ENCODE measurements at regions not wholly inside any gene's neighbourhood (a gene's known extent, or its start where the extent isn't known, plus 50 kb on each side); places are given as distances from the start of the nearest gene placed in this dataset.

DNA sequence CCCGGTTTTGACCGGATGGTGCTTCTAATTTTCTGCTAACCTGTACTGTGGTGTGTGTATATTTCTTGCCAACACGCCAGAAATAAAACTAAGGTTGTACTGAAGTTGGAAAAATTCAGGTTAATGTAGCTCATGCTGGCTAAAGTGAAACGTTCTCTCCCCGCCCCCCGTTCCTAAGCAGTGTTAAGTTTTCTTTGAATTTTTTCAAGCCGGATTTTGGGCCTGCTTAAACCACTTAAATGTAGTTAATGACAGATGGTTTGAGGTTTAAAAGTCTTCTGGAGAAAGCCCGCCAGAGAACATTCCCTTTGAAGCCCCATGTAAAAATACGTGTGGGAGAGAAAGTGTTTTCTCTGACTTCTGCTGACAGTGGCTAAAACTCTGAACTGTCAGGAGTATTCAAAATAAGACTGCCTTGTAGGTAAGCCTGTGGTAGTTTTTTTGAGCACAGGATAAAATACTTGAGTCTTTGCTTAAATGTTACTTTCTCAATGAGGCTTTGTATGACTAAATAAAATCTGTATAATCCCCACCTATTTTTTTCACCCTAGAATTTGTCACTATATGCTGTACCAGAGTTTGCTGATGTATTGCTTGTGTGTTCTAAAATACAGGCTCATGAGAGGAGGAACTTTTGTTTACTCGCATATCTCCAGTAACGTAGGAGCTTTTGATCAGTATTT, 101.3 kb downstream of the OR2B2 start:
- no peaks in the 10 kb centered on the region for H3K27me3 ChIP-seq (ENCODE audit: control insufficient read depth in 3 of 3, insufficient read depth in 3 of 3, low read depth in 1 of 3, low read length in 3 of 3)
- no peaks in the 10 kb centered on the region for H3K9me3 ChIP-seq (replicated peaks in 1 of 2; ENCODE audit: control insufficient read depth in 2 of 2, insufficient read depth in 1 of 2, low read depth in 1 of 2, low read length in 2 of 2)
- peaks cover 4 to 7% of the 10 kb centered on the region in 2 donors for H3K4me1 ChIP-seq (ENCODE audit: control insufficient read depth in 2 of 2, insufficient read depth in 1 of 2, low read depth in 1 of 2, low read length in 2 of 2)
- H4K91ac ChIP-seq (ENCODE audit: low read depth, low read length, poor library complexity), result no peak overlapping the region
- no peak overlapping the region for H2AK5ac ChIP-seq (ENCODE audit: low read depth, low read length)
- no peak overlapping the region for H3K9ac ChIP-seq (ENCODE audit: low read depth, low read length, poor library complexity)
- no peak overlapping the region for H2BK15ac ChIP-seq (ENCODE audit: low read length)
- H3K18ac ChIP-seq (ENCODE audit: low read length), result no peak overlapping the region
- no peak overlapping the region for H2BK5ac ChIP-seq (ENCODE audit: low read length)
- H3K4me3 ChIP-seq (ENCODE audit: low read length in 2 of 2), result peak overlapping the region; percentile 88 to 91
- no peak overlapping the region for H2BK12ac ChIP-seq (ENCODE audit: low read length)
- H2AFZ ChIP-seq (ENCODE audit: low read length), result no peak overlapping the region
- no peaks in the 10 kb centered on the region for H3K36me3 ChIP-seq (replicated peaks in 1 of 2; ENCODE audit: control insufficient read depth in 2 of 2, insufficient read depth in 2 of 2, low read length in 2 of 2)
- no peak overlapping the region for H3K4ac ChIP-seq (ENCODE audit: low read length)
- peak overlapping the region; percentile 53 for H3K4me2 ChIP-seq (ENCODE audit: insufficient read depth, low read length, poor library complexity, severe bottlenecking)
- no peak overlapping the region for H3K14ac ChIP-seq (ENCODE audit: low read length)
- WGBS, 2 donors (ENCODE audit: extremely low coverage in 2 of 2, insufficient read length in 2 of 2, insufficient replicate concordance in 1 of 2), result no CpG with 5 or more reads among the region's 11 CpGs
- H3K27ac ChIP-seq (replicated peaks; ENCODE audit: low read length), result peak overlapping the region; percentile 85
- no peak overlapping the region for H2BK120ac ChIP-seq (ENCODE audit: low read depth, low read length)
- peaks cover 4% of the 10 kb centered on the region for H3K79me1 ChIP-seq (ENCODE audit: low read depth, low read length)
- H3K23ac ChIP-seq (ENCODE audit: low read depth, low read length, poor library complexity), result no peak overlapping the region
- DNase-seq (ENCODE audit: low spot score), result no peak
- H4K8ac ChIP-seq (ENCODE audit: low read depth, low read length), result no peak overlapping the region

DNA sequence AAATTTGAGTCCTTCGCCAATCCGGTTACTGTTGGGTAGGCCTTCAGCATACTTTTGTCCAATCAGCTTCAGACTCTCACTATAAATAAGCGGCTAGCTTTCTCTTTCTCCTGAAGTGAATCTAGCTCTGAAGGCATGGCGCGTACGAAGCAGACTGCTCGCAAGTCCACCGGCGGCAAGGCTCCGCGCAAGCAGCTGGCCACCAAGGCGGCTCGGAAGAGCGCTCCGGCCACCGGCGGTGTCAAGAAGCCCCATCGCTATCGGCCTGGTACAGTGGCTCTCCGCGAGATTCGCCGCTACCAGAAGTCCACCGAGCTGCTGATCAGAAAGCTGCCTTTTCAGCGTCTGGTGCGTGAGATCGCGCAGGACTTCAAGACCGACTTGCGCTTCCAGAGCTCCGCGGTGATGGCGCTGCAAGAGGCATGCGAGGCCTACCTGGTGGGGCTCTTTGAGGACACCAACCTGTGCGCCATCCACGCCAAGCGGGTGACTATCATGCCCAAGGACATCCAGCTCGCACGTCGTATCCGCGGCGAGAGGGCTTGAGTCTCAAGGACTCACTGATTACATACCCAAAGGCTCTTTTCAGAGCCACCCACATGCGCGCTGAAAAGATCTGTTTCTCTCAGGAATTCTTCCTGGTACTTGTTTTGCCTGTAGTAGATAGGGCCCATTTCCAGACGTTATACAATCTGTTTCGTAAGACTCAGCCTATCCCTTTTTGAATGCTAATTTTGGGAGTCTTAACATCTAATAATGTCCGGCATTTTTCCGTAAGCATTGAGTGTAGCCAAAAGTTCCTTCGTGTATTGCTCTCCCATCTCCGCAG, 102.0 kb downstream of the OR2B2 start:
- Histone ChIP-seq H3K27ac (replicated peaks; ENCODE audit: low read length) (peak overlapping the region; percentile 85), H3K9ac (ENCODE audit: low read depth, low read length, poor library complexity) (peak overlapping the region; percentile 98), H2BK15ac (ENCODE audit: low read length) (no peak overlapping the region), H2BK120ac (ENCODE audit: low read depth, low read length) (no peak overlapping the region), H3K14ac (ENCODE audit: low read length) (no peak overlapping the region), H3K18ac (ENCODE audit: low read length) (peak overlapping the region; percentile 96), H3K23ac (ENCODE audit: low read depth, low read length, poor library complexity) (peak overlapping the region; percentile 86), H3K79me1 (ENCODE audit: low read depth, low read length) (peaks cover 4% of the 10 kb centered on the region), H4K8ac (ENCODE audit: low read depth, low read length) (no peak overlapping the region), H2AK5ac (ENCODE audit: low read depth, low read length) (no peak overlapping the region), H3K36me3 (replicated peaks in 1 of 2; ENCODE audit: control insufficient read depth in 2 of 2, insufficient read depth in 2 of 2, low read length in 2 of 2) (no peaks in the 10 kb centered on the region), H2BK12ac (ENCODE audit: low read length) (no peak overlapping the region), H3K4me1 (ENCODE audit: control insufficient read depth in 2 of 2, insufficient read depth in 1 of 2, low read depth in 1 of 2, low read length in 2 of 2) (peaks cover 3 to 7% of the 10 kb centered on the region in 2 donors), H4K91ac (ENCODE audit: low read depth, low read length, poor library complexity) (no peak overlapping the region), H3K4ac (ENCODE audit: low read length) (no peak overlapping the region), H3K9me3 (replicated peaks in 1 of 2; ENCODE audit: control insufficient read depth in 2 of 2, insufficient read depth in 1 of 2, low read depth in 1 of 2, low read length in 2 of 2) (no peaks in the 10 kb centered on the region), H3K27me3 (ENCODE audit: control insufficient read depth in 3 of 3, insufficient read depth in 3 of 3, low read depth in 1 of 3, low read length in 3 of 3) (no peaks in the 10 kb centered on the region), H2AFZ (ENCODE audit: low read length) (no peak overlapping the region), H3K4me3 (ENCODE audit: low read length in 2 of 2) (peak overlapping the region; percentile 88 to 91), H2BK5ac (ENCODE audit: low read length) (no peak overlapping the region), H3K4me2 (ENCODE audit: insufficient read depth, low read length, poor library complexity, severe bottlenecking) (peak overlapping the region; percentile 53)
- no CpG with 5 or more reads among the region's 51 CpGs for WGBS, 2 donors (ENCODE audit: extremely low coverage in 2 of 2, insufficient read length in 2 of 2, insufficient replicate concordance in 1 of 2)
- peak; percentile 80 for DNase-seq (ENCODE audit: low spot score)

DNA sequence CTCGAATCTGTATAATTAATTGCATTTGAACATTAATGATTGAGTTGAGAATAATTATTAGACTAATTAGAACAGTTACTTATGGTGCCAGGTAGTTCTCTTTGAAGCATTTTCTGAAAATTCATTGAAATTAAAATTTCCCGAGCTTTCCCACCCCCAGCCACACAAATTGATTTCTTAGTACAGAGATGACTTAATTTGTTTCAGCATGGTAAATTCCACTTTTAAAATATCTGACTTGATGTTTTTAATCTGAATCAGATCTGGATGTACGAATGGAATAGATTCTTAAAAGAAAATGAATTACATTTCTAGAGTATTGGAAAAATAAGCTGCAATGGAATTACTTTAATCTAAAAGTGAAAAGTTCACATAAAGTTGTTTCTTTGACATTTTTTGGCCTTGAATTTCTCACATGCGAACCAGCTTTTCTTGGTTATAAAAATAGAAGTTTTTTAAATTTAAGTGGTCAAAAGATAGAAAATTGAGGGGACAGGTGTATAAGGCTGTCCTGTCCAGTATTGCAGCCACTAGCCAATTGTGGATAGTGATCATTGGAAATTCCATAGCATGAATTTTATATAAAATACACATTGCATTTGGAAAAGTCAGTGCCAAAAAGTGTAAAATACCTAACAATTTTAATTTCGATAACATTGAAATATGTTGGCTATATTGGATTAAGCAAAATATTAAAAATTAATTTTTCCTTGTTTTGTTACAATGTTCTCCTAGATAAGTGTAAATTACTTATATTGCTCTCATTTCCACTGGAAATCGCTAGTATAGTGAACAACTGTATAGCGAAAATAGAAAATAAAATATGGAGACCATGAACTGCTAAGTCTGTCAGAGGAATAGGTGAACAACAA, 102.9 kb downstream of the OR2B2 start:
- H2AK5ac ChIP-seq (ENCODE audit: low read depth, low read length), result no peak overlapping the region
- H3K9ac ChIP-seq (ENCODE audit: low read depth, low read length, poor library complexity), result no peak overlapping the region
- no peaks in the 10 kb centered on the region for H3K36me3 ChIP-seq (replicated peaks in 1 of 2; ENCODE audit: control insufficient read depth in 2 of 2, insufficient read depth in 2 of 2, low read length in 2 of 2)
- H3K27ac ChIP-seq (replicated peaks; ENCODE audit: low read length), result peak overlapping the region; percentile 78
- no peak overlapping the region for H3K18ac ChIP-seq (ENCODE audit: low read length)
- H3K14ac ChIP-seq (ENCODE audit: low read length), result no peak overlapping the region
- H2BK120ac ChIP-seq (ENCODE audit: low read depth, low read length), result no peak overlapping the region
- no peak overlapping the region for H4K8ac ChIP-seq (ENCODE audit: low read depth, low read length)
- H3K4me1 ChIP-seq (ENCODE audit: control insufficient read depth in 2 of 2, insufficient read depth in 1 of 2, low read depth in 1 of 2, low read length in 2 of 2), result peaks cover 1 to 7% of the 10 kb centered on the region in 2 donors
- no peak overlapping the region for H2BK12ac ChIP-seq (ENCODE audit: low read length)
- no peak overlapping the region for H3K4ac ChIP-seq (ENCODE audit: low read length)
- H3K9me3 ChIP-seq (replicated peaks in 1 of 2; ENCODE audit: control insufficient read depth in 2 of 2, insufficient read depth in 1 of 2, low read depth in 1 of 2, low read length in 2 of 2), result no peaks in the 10 kb centered on the region
- peak overlapping the region; percentile 84 to 88 for H3K4me3 ChIP-seq (ENCODE audit: low read length in 2 of 2)
- no CpG with 5 or more reads among the region's 7 CpGs for WGBS, 2 donors (ENCODE audit: extremely low coverage in 2 of 2, insufficient read length in 2 of 2, insufficient replicate concordance in 1 of 2)
- H3K27me3 ChIP-seq (ENCODE audit: control insufficient read depth in 3 of 3, insufficient read depth in 3 of 3, low read depth in 1 of 3, low read length in 3 of 3), result no peaks in the 10 kb centered on the region
- H2BK15ac ChIP-seq (ENCODE audit: low read length), result no peak overlapping the region
- H2BK5ac ChIP-seq (ENCODE audit: low read length), result no peak overlapping the region
- H2AFZ ChIP-seq (ENCODE audit: low read length), result no peak overlapping the region
- H4K91ac ChIP-seq (ENCODE audit: low read depth, low read length, poor library complexity), result no peak overlapping the region
- DNase-seq (ENCODE audit: low spot score), result no peak
- H3K23ac ChIP-seq (ENCODE audit: low read depth, low read length, poor library complexity), result no peak overlapping the region
- H3K79me1 ChIP-seq (ENCODE audit: low read depth, low read length), result peaks cover 4% of the 10 kb centered on the region
- H3K4me2 ChIP-seq (ENCODE audit: insufficient read depth, low read length, poor library complexity, severe bottlenecking), result no peak overlapping the region
